ENCODE measurements at regions not wholly inside any gene's neighbourhood (a gene's known extent, or its start where the extent isn't known, plus 50 kb on each side); places are given as distances from the start of the nearest gene placed in this dataset.

DNA sequence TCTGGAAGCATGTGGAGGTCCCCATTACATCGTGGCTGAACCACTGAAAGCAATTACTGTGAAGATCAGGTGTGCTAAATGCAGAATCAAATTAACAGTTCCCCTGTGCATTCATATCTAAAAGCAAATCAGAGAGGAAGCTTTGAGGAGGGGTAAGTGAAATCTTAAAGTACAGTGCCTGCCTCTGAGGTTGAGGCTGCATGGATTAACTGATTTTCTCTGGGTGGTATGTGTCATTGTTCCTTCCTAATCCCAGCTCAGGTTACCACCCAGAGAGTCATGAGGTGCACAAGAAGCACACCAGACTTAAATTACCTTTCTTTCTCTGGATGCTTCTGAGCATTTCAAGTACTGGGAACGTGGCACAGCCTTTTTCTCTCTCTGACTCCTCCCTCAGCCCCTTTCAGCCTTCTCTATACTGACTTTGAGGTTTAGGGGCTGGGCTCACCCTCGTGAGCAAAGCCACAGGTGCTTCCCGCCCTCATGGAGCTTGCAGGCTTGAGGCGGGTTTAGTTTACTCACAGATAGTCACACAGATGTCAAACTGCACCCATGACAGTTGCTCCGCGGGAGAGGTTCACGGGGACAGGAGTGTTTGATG is 237.6 kb upstream of the CRY1 start:
- in situ Hi-C loops (cut with MboI) = no loop called here
- no peak for DNase-seq
- WGBS, 2 experiments (ENCODE audit: low coverage in 1 of 2, low lambda C conversion rate in 2 of 2, missing lambda C conversion rate in 2 of 2) = 88 to 95% methylated on average over 8 of the region's 8 CpGs
- H4K20me1 ChIP-seq (ENCODE audit: insufficient read depth) = no peaks in the 10 kb centered on the region
- TF ChIP-seq EZH2phosphoT487 (IDR thresholded peaks at IDR 0.05; ENCODE audit: insufficient read depth, low read depth) = no peak
- no peak for TF ChIP-seq EZH2 (IDR thresholded peaks at IDR 0.05; ENCODE audit: insufficient read depth, poor library complexity, severe bottlenecking)
- H3K27me3 ChIP-seq (replicated peaks; ENCODE audit: insufficient read depth) = no peaks in the 10 kb centered on the region
- no peak overlapping the region for H3K27ac ChIP-seq
- no peaks in the 10 kb centered on the region for H3K4me1 ChIP-seq (ENCODE audit: insufficient read depth)
- H2AFZ ChIP-seq = no peak overlapping the region
- H3K9me3 ChIP-seq (ENCODE audit: low read depth) = no peaks in the 10 kb centered on the region
- H3K79me2 ChIP-seq (ENCODE audit: insufficient read depth) = no peaks in the 10 kb centered on the region
- no peaks in the 10 kb centered on the region for H3K36me3 ChIP-seq (ENCODE audit: low read depth)
- H3K9me2 ChIP-seq (ENCODE audit: insufficient read depth) = no peaks in the 10 kb centered on the region
- H3K4me2 ChIP-seq (ENCODE audit: unreplicated experiment) = no peak overlapping the region
- no peaks in the 10 kb centered on the region for H3F3A ChIP-seq (ENCODE audit: insufficient read depth)
- H3K9ac ChIP-seq = no peak overlapping the region
- H3K4me3 ChIP-seq = no peak overlapping the region

DNA sequence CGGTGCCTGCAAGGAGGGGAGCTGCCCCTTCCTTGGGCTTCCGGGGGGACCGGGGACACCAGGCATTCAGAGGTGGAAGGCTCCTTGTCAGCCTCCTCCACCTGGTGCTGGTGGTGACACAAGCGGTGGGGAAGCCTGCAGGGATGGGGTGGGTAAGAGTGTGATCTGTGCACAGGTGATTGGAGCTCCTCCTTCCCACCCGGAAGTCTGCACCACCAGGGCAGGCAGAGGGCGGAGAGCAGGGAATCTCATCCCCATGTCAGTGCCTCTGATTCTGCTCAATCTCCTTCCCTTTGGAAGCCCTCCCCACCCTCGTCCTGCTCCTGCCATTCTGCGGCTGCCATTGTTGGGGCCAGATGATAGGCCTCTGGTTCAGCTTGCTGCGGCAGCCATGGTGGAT is 238.1 kb upstream of the CRY1 start:
- H3K9ac ChIP-seq = no peak overlapping the region
- no peaks in the 10 kb centered on the region for H3K4me1 ChIP-seq (ENCODE audit: insufficient read depth)
- H4K20me1 ChIP-seq (ENCODE audit: insufficient read depth) = no peaks in the 10 kb centered on the region
- no peak for DNase-seq
- H2AFZ ChIP-seq = no peak overlapping the region
- no peak overlapping the region for H3K4me2 ChIP-seq (ENCODE audit: unreplicated experiment)
- H3F3A ChIP-seq (ENCODE audit: insufficient read depth) = no peaks in the 10 kb centered on the region
- no peaks in the 10 kb centered on the region for H3K9me3 ChIP-seq (ENCODE audit: low read depth)
- H3K9me2 ChIP-seq (ENCODE audit: insufficient read depth) = no peaks in the 10 kb centered on the region
- H3K27ac ChIP-seq = no peak overlapping the region
- WGBS, 2 experiments (ENCODE audit: low coverage in 1 of 2, low lambda C conversion rate in 2 of 2, missing lambda C conversion rate in 2 of 2) = 95% methylated on average over 8 to 9 of the region's 9 CpGs
- no peak overlapping the region for H3K4me3 ChIP-seq
- H3K36me3 ChIP-seq (ENCODE audit: low read depth) = no peaks in the 10 kb centered on the region
- no peaks in the 10 kb centered on the region for H3K27me3 ChIP-seq (replicated peaks; ENCODE audit: insufficient read depth)
- no peaks in the 10 kb centered on the region for H3K79me2 ChIP-seq (ENCODE audit: insufficient read depth)
- in situ Hi-C loops (cut with MboI) = no loop called here
- TF ChIP-seq EZH2 (IDR thresholded peaks at IDR 0.05; ENCODE audit: insufficient read depth, poor library complexity, severe bottlenecking) (no peak), EZH2phosphoT487 (IDR thresholded peaks at IDR 0.05; ENCODE audit: insufficient read depth, low read depth) (no peak)

DNA sequence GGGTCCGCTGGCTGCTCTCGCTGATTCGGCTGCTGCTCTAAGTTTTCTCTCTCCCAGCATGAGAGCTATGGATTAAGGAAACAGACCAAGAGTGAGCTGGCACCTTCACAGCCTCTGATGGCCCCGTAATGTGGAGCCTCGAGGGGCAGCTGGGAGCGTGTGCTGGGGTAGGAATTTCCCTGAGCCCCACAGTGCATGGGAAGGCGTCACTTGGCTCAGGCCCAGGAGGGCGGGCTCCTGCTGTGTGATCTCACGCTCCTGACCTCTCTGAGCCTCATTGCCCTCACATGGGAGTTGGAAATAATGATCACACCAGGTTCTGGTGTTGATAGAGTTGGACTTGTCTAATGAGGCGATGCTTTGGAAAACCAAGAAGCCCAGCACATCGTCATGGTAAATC is 238.6 kb upstream of the CRY1 start:
- no peaks in the 10 kb centered on the region for H3K79me2 ChIP-seq (ENCODE audit: insufficient read depth)
- no peaks in the 10 kb centered on the region for H3K4me1 ChIP-seq (ENCODE audit: insufficient read depth)
- no peaks in the 10 kb centered on the region for H3K36me3 ChIP-seq (ENCODE audit: low read depth)
- H3K9me3 ChIP-seq (ENCODE audit: low read depth) = no peaks in the 10 kb centered on the region
- TF ChIP-seq EZH2phosphoT487 (IDR thresholded peaks at IDR 0.05; ENCODE audit: insufficient read depth, low read depth) (no peak), EZH2 (IDR thresholded peaks at IDR 0.05; ENCODE audit: insufficient read depth, poor library complexity, severe bottlenecking) (no peak)
- DNase-seq = no peak
- no peaks in the 10 kb centered on the region for H3K27me3 ChIP-seq (replicated peaks; ENCODE audit: insufficient read depth)
- in situ Hi-C loops (cut with MboI) = no loop called here
- H3K9ac ChIP-seq = no peak overlapping the region
- no peak overlapping the region for H2AFZ ChIP-seq
- no peak overlapping the region for H3K27ac ChIP-seq
- H3K4me2 ChIP-seq (ENCODE audit: unreplicated experiment) = no peak overlapping the region
- no peak overlapping the region for H3K4me3 ChIP-seq
- no peaks in the 10 kb centered on the region for H4K20me1 ChIP-seq (ENCODE audit: insufficient read depth)
- H3F3A ChIP-seq (ENCODE audit: insufficient read depth) = no peaks in the 10 kb centered on the region
- no peaks in the 10 kb centered on the region for H3K9me2 ChIP-seq (ENCODE audit: insufficient read depth)
- WGBS, 2 experiments (ENCODE audit: low coverage in 1 of 2, low lambda C conversion rate in 2 of 2, missing lambda C conversion rate in 2 of 2) = 76 to 79% methylated on average over 11 of the region's 11 CpGs

DNA sequence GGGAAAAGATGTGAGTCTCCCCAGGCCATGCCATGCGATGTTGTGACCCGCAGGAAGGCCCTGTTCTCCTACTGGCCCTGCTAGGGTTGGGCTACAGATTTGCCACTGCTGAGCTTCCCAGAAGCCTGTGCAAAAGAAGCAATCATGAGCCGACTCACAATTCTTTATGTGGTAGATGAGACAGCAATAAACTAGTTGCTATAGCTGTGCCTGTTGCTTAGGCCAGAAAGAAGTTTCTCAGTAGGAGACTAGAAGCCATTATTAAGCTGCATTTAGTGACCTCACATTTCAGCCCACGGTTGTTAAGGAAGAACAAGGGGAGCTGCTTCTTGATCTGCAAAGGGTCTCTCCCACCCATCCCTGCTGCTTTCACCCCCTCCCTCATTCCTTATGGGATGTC is 239.4 kb upstream of the CRY1 start:
- no peaks in the 10 kb centered on the region for H3K4me1 ChIP-seq (ENCODE audit: insufficient read depth)
- no peak for TF ChIP-seq EZH2 (IDR thresholded peaks at IDR 0.05; ENCODE audit: insufficient read depth, poor library complexity, severe bottlenecking)
- no peak for TF ChIP-seq EZH2phosphoT487 (IDR thresholded peaks at IDR 0.05; ENCODE audit: insufficient read depth, low read depth)
- H3K79me2 ChIP-seq (ENCODE audit: insufficient read depth) = no peaks in the 10 kb centered on the region
- peak; percentile 14 for DNase-seq
- H3K9ac ChIP-seq = no peak overlapping the region
- no peaks in the 10 kb centered on the region for H3K36me3 ChIP-seq (ENCODE audit: low read depth)
- H3F3A ChIP-seq (ENCODE audit: insufficient read depth) = no peaks in the 10 kb centered on the region
- H4K20me1 ChIP-seq (ENCODE audit: insufficient read depth) = no peaks in the 10 kb centered on the region
- H3K27ac ChIP-seq = no peak overlapping the region
- no peaks in the 10 kb centered on the region for H3K9me3 ChIP-seq (ENCODE audit: low read depth)
- H2AFZ ChIP-seq = no peak overlapping the region
- no peak overlapping the region for H3K4me3 ChIP-seq
- WGBS, 2 experiments (ENCODE audit: low coverage in 1 of 2, low lambda C conversion rate in 2 of 2, missing lambda C conversion rate in 2 of 2) = 70 to 84% methylated on average over 4 of the region's 4 CpGs
- H3K27me3 ChIP-seq (replicated peaks; ENCODE audit: insufficient read depth) = no peaks in the 10 kb centered on the region
- no peaks in the 10 kb centered on the region for H3K9me2 ChIP-seq (ENCODE audit: insufficient read depth)
- H3K4me2 ChIP-seq (ENCODE audit: unreplicated experiment) = no peak overlapping the region
- in situ Hi-C loops (cut with MboI) = no loop called here

Measured in GM23248 (cell line).